ENCODE measurements at regions not wholly inside any gene's neighbourhood (a gene's known extent, or its start where the extent isn't known, plus 50 kb on each side); places are given as distances from the start of the nearest gene placed in this dataset.

DNA sequence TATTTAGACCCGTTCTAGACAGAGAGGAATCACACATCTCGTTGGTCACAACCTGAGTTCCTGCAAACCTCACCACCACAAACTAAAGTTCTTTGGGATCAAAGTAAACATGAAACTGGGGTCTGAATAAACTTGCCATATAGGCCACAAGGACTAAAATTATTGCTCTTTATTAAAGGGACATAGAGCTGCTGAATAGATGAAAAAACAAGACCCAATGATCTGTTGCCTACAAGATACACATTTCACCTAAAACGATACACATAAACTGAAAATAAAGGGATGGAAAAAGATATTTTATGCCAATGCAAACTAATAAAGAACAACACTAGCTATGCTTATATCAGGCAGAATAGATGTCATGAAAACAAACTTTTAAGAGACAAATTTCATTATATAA is 623.0 kb downstream of the TBC1D32 start:
- TF ChIP-seq, protein P1, sequence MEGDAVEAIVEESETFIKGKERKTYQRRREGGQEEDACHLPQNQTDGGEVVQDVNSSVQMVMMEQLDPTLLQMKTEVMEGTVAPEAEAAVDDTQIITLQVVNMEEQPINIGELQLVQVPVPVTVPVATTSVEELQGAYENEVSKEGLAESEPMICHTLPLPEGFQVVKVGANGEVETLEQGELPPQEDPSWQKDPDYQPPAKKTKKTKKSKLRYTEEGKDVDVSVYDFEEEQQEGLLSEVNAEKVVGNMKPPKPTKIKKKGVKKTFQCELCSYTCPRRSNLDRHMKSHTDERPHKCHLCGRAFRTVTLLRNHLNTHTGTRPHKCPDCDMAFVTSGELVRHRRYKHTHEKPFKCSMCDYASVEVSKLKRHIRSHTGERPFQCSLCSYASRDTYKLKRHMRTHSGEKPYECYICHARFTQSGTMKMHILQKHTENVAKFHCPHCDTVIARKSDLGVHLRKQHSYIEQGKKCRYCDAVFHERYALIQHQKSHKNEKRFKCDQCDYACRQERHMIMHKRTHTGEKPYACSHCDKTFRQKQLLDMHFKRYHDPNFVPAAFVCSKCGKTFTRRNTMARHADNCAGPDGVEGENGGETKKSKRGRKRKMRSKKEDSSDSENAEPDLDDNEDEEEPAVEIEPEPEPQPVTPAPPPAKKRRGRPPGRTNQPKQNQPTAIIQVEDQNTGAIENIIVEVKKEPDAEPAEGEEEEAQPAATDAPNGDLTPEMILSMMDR (IDR thresholded peaks at IDR 0.05; ENCODE audit: low read depth, low read length), result no peak
- DNase-seq (ENCODE audit: extremely low read depth, low read depth), result no peak

DNA sequence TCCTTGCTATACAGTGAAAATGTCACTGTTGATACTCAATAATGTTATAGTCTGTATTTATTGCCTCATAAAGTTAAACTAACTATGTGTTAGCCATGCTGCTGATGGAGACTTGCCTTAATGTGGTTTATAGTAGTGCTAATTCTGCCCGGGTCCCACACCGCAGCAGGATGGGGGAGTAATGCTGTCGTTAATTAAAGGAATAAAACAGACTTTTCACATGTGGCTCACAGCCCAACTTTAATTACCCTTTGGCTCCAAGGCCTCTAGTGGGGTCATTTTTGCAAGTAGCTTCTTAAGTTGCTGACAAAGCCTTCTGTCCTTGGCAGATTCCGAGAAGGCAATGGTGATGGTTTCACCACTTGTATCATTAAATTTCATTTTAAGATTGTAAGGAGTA is 634.3 kb downstream of the TBC1D32 start:
- no peak for DNase-seq (ENCODE audit: extremely low read depth, low read depth)
- TF ChIP-seq, protein P1 (IDR thresholded peaks at IDR 0.05; ENCODE audit: low read depth, low read length), result no peak

DNA sequence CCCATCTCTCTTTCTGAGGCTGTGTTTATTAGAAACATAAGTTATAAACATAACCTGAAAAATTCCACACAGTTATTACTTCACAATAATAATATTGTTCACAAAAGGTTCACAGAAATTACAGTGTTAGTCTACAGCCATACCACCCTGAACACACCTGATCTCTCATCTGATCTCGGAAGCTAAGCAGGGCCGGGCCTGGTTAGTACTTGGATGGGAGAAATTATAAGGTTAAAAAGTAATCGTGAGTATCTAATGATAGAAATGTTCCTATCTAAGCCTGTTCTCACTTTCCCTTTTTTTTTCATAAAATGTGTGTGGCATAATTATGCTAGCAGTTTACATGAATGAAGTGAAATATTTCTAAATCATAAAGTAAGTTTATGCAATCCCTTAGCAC is 647.8 kb downstream of the TBC1D32 start:
- no peak for DNase-seq (ENCODE audit: extremely low read depth, low read depth)
- TF ChIP-seq, protein P1 (IDR thresholded peaks at IDR 0.05; ENCODE audit: low read depth, low read length), result no peak

DNA sequence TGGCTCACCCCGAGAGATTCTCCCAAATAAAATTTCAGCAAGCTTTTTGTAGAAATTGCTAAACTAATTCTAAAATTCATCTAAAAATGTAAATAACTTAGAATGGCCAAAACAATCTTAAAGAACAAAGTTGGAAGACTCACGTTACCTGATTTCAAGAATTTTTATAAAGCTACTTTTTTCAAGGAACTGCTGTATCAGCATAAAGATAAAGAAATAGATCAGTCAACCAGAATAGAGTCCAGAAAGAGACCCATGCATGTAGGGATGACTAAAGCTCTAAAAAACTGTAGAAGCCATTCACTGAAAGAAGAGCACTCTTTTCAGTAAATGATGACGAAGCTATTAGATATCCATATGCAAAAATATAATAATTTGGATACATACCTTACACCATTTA is 652.1 kb downstream of the TBC1D32 start:
- no peak for DNase-seq (ENCODE audit: extremely low read depth, low read depth)
- TF ChIP-seq, protein P1 (IDR thresholded peaks at IDR 0.05; ENCODE audit: low read depth, low read length), result no peak

DNA sequence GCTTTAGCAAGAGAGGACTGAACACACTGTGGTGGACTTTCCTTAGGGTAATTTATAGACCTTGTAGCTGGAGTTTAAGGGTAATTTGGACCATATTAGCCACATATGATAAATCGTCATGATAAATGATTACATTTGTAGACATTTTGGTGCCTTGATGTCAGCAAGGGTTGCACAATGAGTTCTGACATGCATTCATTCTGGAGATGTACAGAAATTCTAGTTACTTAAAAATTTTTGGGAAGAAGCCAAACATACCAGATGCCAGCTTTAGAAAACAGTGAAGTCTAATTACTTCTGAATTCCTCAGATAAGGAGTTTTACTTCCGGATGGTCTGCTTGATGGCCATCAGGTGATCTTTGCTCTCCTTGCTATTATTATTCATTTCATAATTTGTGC is 653.1 kb downstream of the TBC1D32 start:
- TF ChIP-seq, protein P1 (IDR thresholded peaks at IDR 0.05; ENCODE audit: low read depth, low read length), result no peak
- DNase-seq (ENCODE audit: extremely low read depth, low read depth), result no peak

DNA sequence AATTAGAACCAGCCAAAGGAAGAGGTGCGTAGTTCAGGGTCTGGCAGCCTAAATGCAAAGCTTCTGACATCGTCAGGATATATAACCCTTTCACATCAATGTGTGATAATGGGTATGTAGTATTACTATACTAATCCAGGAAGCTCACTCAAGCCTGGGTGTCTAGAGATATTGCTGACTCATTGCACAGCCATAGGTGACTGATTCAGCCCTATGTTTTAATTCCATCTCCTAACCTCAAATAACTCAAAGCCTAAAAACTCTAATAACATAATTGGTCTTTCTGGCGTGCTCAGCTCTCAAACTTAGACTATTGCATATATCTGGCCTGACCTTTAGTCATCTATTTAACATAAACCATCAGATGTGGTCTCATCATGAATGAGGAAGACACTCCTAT is 658.4 kb downstream of the TBC1D32 start:
- no peak for DNase-seq (ENCODE audit: extremely low read depth, low read depth)

DNA sequence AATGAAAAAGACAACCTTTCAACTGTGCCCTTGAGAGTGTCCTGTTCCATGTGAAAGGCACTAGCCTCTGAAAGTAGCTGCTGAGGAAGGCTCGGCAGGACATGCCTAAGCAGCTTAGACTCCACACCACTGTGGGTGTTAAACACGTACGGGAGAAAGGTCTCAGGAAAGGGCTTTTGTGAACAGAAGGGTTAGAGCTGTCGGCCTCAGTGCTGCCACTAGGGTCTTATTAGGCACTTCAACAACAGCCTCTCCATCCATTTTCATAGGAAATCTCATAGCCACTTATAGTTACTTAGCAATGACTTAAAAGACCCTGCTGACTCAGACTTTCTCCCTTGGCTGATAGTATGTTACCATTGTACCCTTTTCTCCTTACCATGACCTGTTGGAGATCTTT is 662.8 kb downstream of the TBC1D32 start:
- TF ChIP-seq, protein P1 (IDR thresholded peaks at IDR 0.05; ENCODE audit: low read depth, low read length), result no peak
- no peak for DNase-seq (ENCODE audit: extremely low read depth, low read depth)

More for the DNA sequence above, 658.4 kb downstream of the TBC1D32 start:
- TF ChIP-seq, protein P1 (IDR thresholded peaks at IDR 0.05; ENCODE audit: low read depth, low read length), result no peak

Measured in AG09319 (cell line).